GM10266 (cell line): ENCODE measurements at regions not wholly inside any gene's neighbourhood (a gene's known extent, or its start where the extent isn't known, plus 50 kb on each side); places are given as distances from the start of the nearest gene placed in this dataset.

ENCODE experiments used
- DNase-seq: peaks from one replicate; pipeline ENCODE4 v3.0.0; 2012; ENCODE audit errors: extremely low spot score
- TF ChIP-seq, protein P1 (sequence below): IDR thresholded peaks from 2 replicates; pipeline ENCODE4 v1.5.1; 2012; ENCODE audit warnings: mild to moderate bottlenecking, low read depth; ENCODE audit not compliant: control insufficient read depth, insufficient read depth; ENCODE audit errors: missing control alignments

- TF ChIP-seq, protein P1, sequence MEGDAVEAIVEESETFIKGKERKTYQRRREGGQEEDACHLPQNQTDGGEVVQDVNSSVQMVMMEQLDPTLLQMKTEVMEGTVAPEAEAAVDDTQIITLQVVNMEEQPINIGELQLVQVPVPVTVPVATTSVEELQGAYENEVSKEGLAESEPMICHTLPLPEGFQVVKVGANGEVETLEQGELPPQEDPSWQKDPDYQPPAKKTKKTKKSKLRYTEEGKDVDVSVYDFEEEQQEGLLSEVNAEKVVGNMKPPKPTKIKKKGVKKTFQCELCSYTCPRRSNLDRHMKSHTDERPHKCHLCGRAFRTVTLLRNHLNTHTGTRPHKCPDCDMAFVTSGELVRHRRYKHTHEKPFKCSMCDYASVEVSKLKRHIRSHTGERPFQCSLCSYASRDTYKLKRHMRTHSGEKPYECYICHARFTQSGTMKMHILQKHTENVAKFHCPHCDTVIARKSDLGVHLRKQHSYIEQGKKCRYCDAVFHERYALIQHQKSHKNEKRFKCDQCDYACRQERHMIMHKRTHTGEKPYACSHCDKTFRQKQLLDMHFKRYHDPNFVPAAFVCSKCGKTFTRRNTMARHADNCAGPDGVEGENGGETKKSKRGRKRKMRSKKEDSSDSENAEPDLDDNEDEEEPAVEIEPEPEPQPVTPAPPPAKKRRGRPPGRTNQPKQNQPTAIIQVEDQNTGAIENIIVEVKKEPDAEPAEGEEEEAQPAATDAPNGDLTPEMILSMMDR, result no peak
- no peak for DNase-seq
These were observed 74.0 kb upstream of the BHLHE23 start for GRCh38 chr20:63080811-63081210.

- TF ChIP-seq, protein P1, result no peak
- DNase-seq, result no peak
These were observed 73.6 kb upstream of the BHLHE23 start for GRCh38 chr20:63080411-63080810.

- TF ChIP-seq, protein P1, result no peak
- no peak for DNase-seq
These were observed 73.2 kb upstream of the BHLHE23 start for GRCh38 chr20:63079971-63080370.

DNA sequence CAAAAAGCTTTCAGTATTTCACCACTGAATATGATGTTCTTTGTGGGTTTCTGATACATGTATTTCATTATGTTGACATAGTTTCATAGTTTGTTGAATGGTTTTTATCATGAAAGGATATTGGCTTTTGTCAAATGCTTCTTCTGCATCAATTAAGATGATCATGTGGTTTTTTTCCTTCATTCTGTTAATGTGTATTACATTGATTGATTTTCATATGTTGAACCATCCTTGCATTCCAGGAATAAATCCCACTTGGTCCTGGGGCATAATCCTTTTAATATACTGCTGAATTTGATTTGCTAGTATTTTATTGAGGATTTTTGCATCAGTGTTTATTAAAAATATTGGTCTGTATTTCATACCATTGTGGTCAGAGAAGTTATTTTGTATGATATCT lies 70.9 kb upstream of the BHLHE23 start:
- no peak for DNase-seq
- TF ChIP-seq, protein P1, result no peak

GRCh38 chr20:63076421-63076820 lies 69.7 kb upstream of the BHLHE23 start:
- TF ChIP-seq, protein P1, result no peak
- DNase-seq, result no peak

DNA sequence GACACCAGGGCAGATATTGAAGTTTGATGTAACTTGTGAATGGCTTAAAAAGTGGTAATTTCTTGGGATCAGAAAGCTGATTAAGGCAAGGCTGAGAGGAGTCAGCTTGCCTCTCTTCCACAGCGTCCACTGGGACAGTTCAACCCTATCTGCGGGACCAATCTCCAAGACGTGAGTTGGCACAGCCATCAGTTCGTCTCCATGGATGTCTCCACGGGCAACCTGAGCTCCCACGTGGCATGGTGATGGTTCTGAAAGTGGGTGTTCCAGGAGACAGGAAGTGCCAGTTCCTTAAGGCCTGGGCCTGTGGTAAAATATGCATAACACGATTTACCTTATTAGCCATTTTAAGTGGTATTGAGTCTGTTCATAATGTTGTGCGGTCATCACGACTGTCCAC lies 67.9 kb upstream of the BHLHE23 start:
- no peak for DNase-seq
- TF ChIP-seq, protein P1, result no peak

DNA sequence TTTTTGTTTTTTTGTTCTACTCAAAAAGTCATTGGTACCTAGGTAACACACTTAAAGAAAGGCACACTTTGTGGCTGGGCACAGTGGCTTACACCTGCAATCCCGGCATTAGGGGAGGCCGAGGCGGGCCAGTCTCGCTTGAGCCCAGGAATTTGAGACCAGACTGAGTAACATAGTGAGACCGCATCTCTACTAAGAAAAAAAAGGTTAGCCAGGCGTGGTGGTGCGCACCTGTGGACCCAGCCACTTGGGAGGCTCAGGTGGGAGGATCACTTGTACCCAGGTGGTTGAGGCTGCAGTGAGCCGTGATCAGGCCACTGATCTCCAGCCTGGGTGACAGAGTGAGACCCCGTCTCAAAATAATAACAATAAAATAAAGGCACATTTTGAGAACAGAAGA lies 67.4 kb upstream of the BHLHE23 start:
- DNase-seq, result no peak
- TF ChIP-seq, protein P1, result no peak

DNA sequence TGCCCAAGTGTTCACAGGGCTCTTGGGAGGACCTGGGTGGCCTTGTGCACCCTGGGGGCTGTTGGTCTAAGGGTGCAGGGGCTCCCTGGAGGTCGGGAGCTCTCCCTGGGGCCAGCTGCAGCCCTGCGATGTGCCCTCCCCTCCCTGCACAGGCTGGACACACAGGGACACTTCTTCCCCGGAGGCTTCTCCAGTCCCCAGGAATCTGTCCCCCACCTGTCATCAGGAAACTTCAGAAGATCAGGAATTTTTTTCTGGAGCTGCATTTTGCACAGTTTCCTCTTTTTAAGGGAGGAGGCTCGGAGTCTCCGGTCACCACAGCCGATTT lies 66.9 kb upstream of the BHLHE23 start:
- DNase-seq, result no peak
- TF ChIP-seq, protein P1, result no peak
